ENCODE measurements at regions not wholly inside any gene's neighbourhood (a gene's known extent, or its start where the extent isn't known, plus 50 kb on each side); places are given as distances from the start of the nearest gene placed in this dataset.

- Histone ChIP-seq H3K36me3 (no peaks in the 10 kb centered on the region), H3K9me3 (ENCODE audit: low read depth) (no peaks in the 10 kb centered on the region)
These were observed 95.8 kb upstream of the SETBP1 start for GRCh38 chr18:44584900-44585299.

GRCh38 chr18:44586782-44587524, 93.7 kb upstream of the SETBP1 start:
- H3K9me3 ChIP-seq (ENCODE audit: low read depth) = no peaks in the 10 kb centered on the region
- no peak for TF ChIP-seq EZH2phosphoT487 (IDR thresholded peaks at IDR 0.05)
- no peak for TF ChIP-seq EZH2 (IDR thresholded peaks at IDR 0.05)
- TF ChIP-seq CTCF (IDR thresholded peaks at IDR 0.05) = no peak
- H3K27me3 ChIP-seq = no peaks in the 10 kb centered on the region

More at GRCh38 chr18:44584900-44585299, 95.8 kb upstream of the SETBP1 start:
- TF ChIP-seq CTCF (IDR thresholded peaks at IDR 0.05) (no peak), EZH2 (IDR thresholded peaks at IDR 0.05) (no peak), EZH2phosphoT487 (IDR thresholded peaks at IDR 0.05) (no peak)
- Histone ChIP-seq H3K4me2 (no peak overlapping the region), H3K4me3 (no peak overlapping the region), H4K20me1 (ENCODE audit: low read depth) (no peaks in the 10 kb centered on the region), H3K4me1 (no peaks in the 10 kb centered on the region), H3K79me2 (ENCODE audit: low read depth) (no peaks in the 10 kb centered on the region), H3K9ac (no peak overlapping the region), H3K27me3 (no peaks in the 10 kb centered on the region), H3K27ac (no peak overlapping the region), H3F3A (ENCODE audit: low read depth) (no peaks in the 10 kb centered on the region), H2AFZ (replicated peaks) (no peak overlapping the region)
- no peaks in the 10 kb centered on the region for H3K36me3 Mint-ChIP-seq
- H3K9me3 Mint-ChIP-seq = no peaks in the 10 kb centered on the region
- peaks cover 5% of the 10 kb centered on the region for H3K27me3 Mint-ChIP-seq (ENCODE audit: insufficient read depth, low read depth)
- no peak for DNase-seq (ENCODE audit: low spot score)
- peaks cover 9% of the 10 kb centered on the region for H3K4me1 Mint-ChIP-seq
- H3K4me3 Mint-ChIP-seq = no peak overlapping the region
- H3K27ac Mint-ChIP-seq = no peak overlapping the region

GRCh38 chr18:44588508-44588907, 92.2 kb upstream of the SETBP1 start:
- no peak for DNase-seq (ENCODE audit: low spot score)
- Mint-ChIP-seq H3K27me3 (ENCODE audit: insufficient read depth, low read depth) (no peaks in the 10 kb centered on the region), H3K4me1 (peaks cover 4% of the 10 kb centered on the region), H3K4me3 (no peak overlapping the region), H3K9me3 (no peaks in the 10 kb centered on the region), H3K27ac (no peak overlapping the region), H3K36me3 (no peaks in the 10 kb centered on the region)
- Histone ChIP-seq H3K9ac (no peak overlapping the region), H3K79me2 (ENCODE audit: low read depth) (no peaks in the 10 kb centered on the region), H3K4me3 (no peak overlapping the region), H3K4me1 (no peaks in the 10 kb centered on the region), H3K9me3 (ENCODE audit: low read depth) (no peaks in the 10 kb centered on the region), H3K27ac (no peak overlapping the region), H2AFZ (replicated peaks) (no peak overlapping the region), H3K27me3 (no peaks in the 10 kb centered on the region), H4K20me1 (ENCODE audit: low read depth) (no peaks in the 10 kb centered on the region), H3K36me3 (no peaks in the 10 kb centered on the region), H3K4me2 (no peak overlapping the region), H3F3A (ENCODE audit: low read depth) (no peaks in the 10 kb centered on the region)
- no peak for TF ChIP-seq EZH2phosphoT487 (IDR thresholded peaks at IDR 0.05)
- no peak for TF ChIP-seq CTCF (IDR thresholded peaks at IDR 0.05)
- no peak for TF ChIP-seq EZH2 (IDR thresholded peaks at IDR 0.05)

More at GRCh38 chr18:44586782-44587524, 93.7 kb upstream of the SETBP1 start:
- Mint-ChIP-seq H3K27me3 (ENCODE audit: insufficient read depth, low read depth) (peaks cover 5% of the 10 kb centered on the region), H3K4me3 (no peak overlapping the region), H3K9me3 (no peaks in the 10 kb centered on the region), H3K27ac (no peak overlapping the region), H3K4me1 (peaks cover 6% of the 10 kb centered on the region), H3K36me3 (no peaks in the 10 kb centered on the region)
- Histone ChIP-seq H3K9ac (no peak overlapping the region), H3K4me1 (no peaks in the 10 kb centered on the region), H2AFZ (replicated peaks) (no peak overlapping the region), H3K36me3 (no peaks in the 10 kb centered on the region), H3K79me2 (ENCODE audit: low read depth) (no peaks in the 10 kb centered on the region), H3K4me2 (no peak overlapping the region), H3K4me3 (no peak overlapping the region), H3K27ac (no peak overlapping the region), H3F3A (ENCODE audit: low read depth) (no peaks in the 10 kb centered on the region), H4K20me1 (ENCODE audit: low read depth) (no peaks in the 10 kb centered on the region)
- DNase-seq (ENCODE audit: low spot score) = no peak

Data from neural progenitor cell (in vitro differentiated cells).